ENCODE measurements at regions not wholly inside any gene's neighbourhood (a gene's known extent, or its start where the extent isn't known, plus 50 kb on each side); places are given as distances from the start of the nearest gene placed in this dataset.
"Not testable (repeated sequence)": the region's sequence is repeated elsewhere in the genome, so short reads cannot be mapped to it uniquely, and the experiment has no call there.

- DNase-seq, result no peak
Measured at GRCh38 chr7:36040679-36041078, 112.4 kb upstream of the EEPD1 start.

GRCh38 chr7:36044101-36044892 lies 108.8 kb upstream of the EEPD1 start:
- DNase-seq, result no peak

GRCh38 chr7:36045326-36045725 lies 107.7 kb upstream of the EEPD1 start:
- no peak for DNase-seq

GRCh38 chr7:36045830-36046341 lies 107.2 kb upstream of the EEPD1 start:
- DNase-seq, result no peak

- no peak for DNase-seq
Measured at GRCh38 chr7:36047091-36047658, 105.9 kb upstream of the EEPD1 start.

- no peak for DNase-seq
Measured at GRCh38 chr7:36048141-36048901, 104.7 kb upstream of the EEPD1 start.

- no peak for DNase-seq
Measured at GRCh38 chr7:36048902-36049240, 104.2 kb upstream of the EEPD1 start.

GRCh38 chr7:36051501-36051900 lies 101.6 kb upstream of the EEPD1 start:
- DNase-seq, result no peak

- DNase-seq, result no peak
Measured at GRCh38 chr7:36053589-36053988, 99.5 kb upstream of the EEPD1 start.

- no peak for DNase-seq
Measured at GRCh38 chr7:36054637-36055036, 98.4 kb upstream of the EEPD1 start.

- DNase-seq, result no peak
Measured at GRCh38 chr7:36055207-36055606, 97.8 kb upstream of the EEPD1 start.

GRCh38 chr7:36057323-36057722 lies 95.7 kb upstream of the EEPD1 start:
- DNase-seq, result no peak

- no peak for DNase-seq
Measured at GRCh38 chr7:36058020-36058592, 94.9 kb upstream of the EEPD1 start.

GRCh38 chr7:36060388-36060787 lies 92.7 kb upstream of the EEPD1 start:
- DNase-seq, result not testable (repeated sequence)

- DNase-seq, result no peak
Measured at GRCh38 chr7:36062154-36062815, 90.8 kb upstream of the EEPD1 start.

- no peak for DNase-seq
Measured at GRCh38 chr7:36064676-36065075, 88.4 kb upstream of the EEPD1 start.

- not testable (repeated sequence) for DNase-seq
Measured at GRCh38 chr7:36065563-36066342, 87.3 kb upstream of the EEPD1 start.

GRCh38 chr7:36066343-36066664 lies 86.8 kb upstream of the EEPD1 start:
- DNase-seq, result no peak

GRCh38 chr7:36070230-36070629 lies 82.8 kb upstream of the EEPD1 start:
- DNase-seq, result no peak

- DNase-seq, result no peak
Measured at GRCh38 chr7:36071605-36072004, 81.4 kb upstream of the EEPD1 start.

- no peak for DNase-seq
Measured at GRCh38 chr7:36072620-36073019, 80.4 kb upstream of the EEPD1 start.

GRCh38 chr7:36075561-36075960 lies 77.5 kb upstream of the EEPD1 start:
- no peak for DNase-seq

Data from activated effector memory CD4-positive, alpha-beta T cell treated with Interleukin-2 at 50 U/mL for 16 hours (primary cell).